NCI-H446 (cell line): ENCODE measurements at regions not wholly inside any gene's neighbourhood (a gene's known extent, or its start where the extent isn't known, plus 50 kb on each side); places are given as distances from the start of the nearest gene placed in this dataset.

Experiments
- DNase-seq, 2 experiments: peaks; one replicate each; lab custom pipeline; 2025; lab: John Stamatoyannopoulos, UW

- DNase-seq: no peak
These were observed 315.1 kb upstream of the MME start for GRCh38 chr3:154764856-154765640.

- no peak for DNase-seq
These were observed 317.6 kb upstream of the MME start for GRCh38 chr3:154762486-154762885.

- no peak for DNase-seq
These were observed 320.2 kb upstream of the MME start for GRCh38 chr3:154759966-154760365.

- peak; percentile 4 to 43 for DNase-seq
These were observed 321.8 kb upstream of the MME start for GRCh38 chr3:154758109-154758868.

GRCh38 chr3:154753101-154753500, 323.1 kb upstream of the GPR149 start:
- DNase-seq: no peak

GRCh38 chr3:154749514-154749913, 319.5 kb upstream of the GPR149 start:
- no peak for DNase-seq

GRCh38 chr3:154745929-154746328, 315.9 kb upstream of the GPR149 start:
- no peak for DNase-seq

GRCh38 chr3:154745122-154745521, 315.1 kb upstream of the GPR149 start:
- no peak for DNase-seq

- DNase-seq: no peak
These were observed 313.4 kb upstream of the GPR149 start for GRCh38 chr3:154743418-154743817.

GRCh38 chr3:154734468-154734867, 304.5 kb upstream of the GPR149 start:
- no peak for DNase-seq

GRCh38 chr3:154730186-154730585, 300.2 kb upstream of the GPR149 start:
- no peak for DNase-seq

- DNase-seq: no peak
These were observed 299.8 kb upstream of the GPR149 start for GRCh38 chr3:154729741-154730140.

- DNase-seq: no peak
These were observed 298.3 kb upstream of the GPR149 start for GRCh38 chr3:154728285-154728684.

- no peak for DNase-seq
These were observed 290.9 kb upstream of the GPR149 start for GRCh38 chr3:154720921-154721320.

GRCh38 chr3:154718053-154718452, 288.1 kb upstream of the GPR149 start:
- no peak for DNase-seq

- no peak for DNase-seq
These were observed 286.2 kb upstream of the GPR149 start for GRCh38 chr3:154716170-154716569.

GRCh38 chr3:154708554-154708953, 278.6 kb upstream of the GPR149 start:
- DNase-seq: no peak

- no peak for DNase-seq
These were observed 271.1 kb upstream of the GPR149 start for GRCh38 chr3:154701055-154701454.

- no peak for DNase-seq
These were observed 260.4 kb upstream of the GPR149 start for GRCh38 chr3:154690413-154690812.

GRCh38 chr3:154684440-154684839, 254.4 kb upstream of the GPR149 start:
- DNase-seq: no peak

- DNase-seq: no peak
These were observed 254.0 kb upstream of the GPR149 start for GRCh38 chr3:154684021-154684420.

GRCh38 chr3:154678041-154678654, 248.2 kb upstream of the GPR149 start:
- DNase-seq: peak in 1 of 2 experiments; percentile 15

GRCh38 chr3:154668835-154669234, 238.8 kb upstream of the GPR149 start:
- DNase-seq: no peak
